ENCODE measurements at regions not wholly inside any gene's neighbourhood (a gene's known extent, or its start where the extent isn't known, plus 50 kb on each side); places are given as distances from the start of the nearest gene placed in this dataset.
"Not testable (repeated sequence)": the region's sequence is repeated elsewhere in the genome, so short reads cannot be mapped to it uniquely, and the experiment has no call there.

DNA sequence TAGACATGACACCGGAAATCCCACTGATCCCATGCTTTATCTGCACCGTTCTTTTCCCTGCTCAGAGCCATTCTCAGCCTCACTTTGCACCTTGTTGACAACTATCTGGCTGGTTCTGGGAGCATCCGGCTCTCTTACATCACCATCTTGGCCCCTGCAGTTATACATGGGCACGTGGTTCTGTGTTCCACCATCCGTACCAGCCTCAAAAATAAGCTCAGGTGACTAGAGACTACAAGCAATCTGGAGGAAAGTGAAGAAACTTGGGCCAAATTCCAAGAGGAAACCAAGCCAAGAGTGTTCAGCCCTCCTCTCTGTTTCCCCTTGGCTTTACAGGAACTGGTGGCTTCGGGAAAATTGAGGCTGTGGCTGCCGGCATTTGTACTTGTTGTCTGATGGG, 244.6 kb upstream of the ACVR2A start:
- H3K36me3 ChIP-seq, result no peaks in the 10 kb centered on the region
- H3K27ac ChIP-seq, result no peak overlapping the region
- DNase-seq (ENCODE audit: low spot score in 2 of 2), result no peak
- no peaks in the 10 kb centered on the region for H3K9me3 ChIP-seq
- WGBS, result 49% methylated on average over 7 of the region's 7 CpGs
- no peaks in the 10 kb centered on the region for H3K27me3 ChIP-seq
- H3K4me3 ChIP-seq, result no peak overlapping the region
- TF ChIP-seq EP300 (IDR thresholded peaks at IDR 0.05), result no peak
- peaks cover 7% of the 10 kb centered on the region for H3K4me1 ChIP-seq

DNA sequence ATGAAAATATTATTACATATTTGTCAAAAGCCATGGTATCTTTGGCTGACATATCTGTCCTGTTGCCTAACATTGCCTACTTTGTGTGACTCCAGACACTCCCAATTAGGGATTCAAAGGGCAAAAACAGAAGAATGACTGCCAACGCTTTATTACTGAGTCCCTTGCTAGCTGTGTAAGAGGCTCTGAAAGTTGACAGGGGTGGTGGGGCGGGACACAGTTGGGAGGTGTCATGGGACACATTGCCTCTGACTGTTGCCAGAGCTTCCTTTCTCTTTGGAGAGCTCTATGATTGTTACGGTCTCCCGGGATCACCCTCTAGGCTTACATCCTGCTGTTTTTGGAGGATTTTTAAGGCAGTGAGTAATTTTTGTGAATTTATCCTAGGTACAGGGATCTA, 249.6 kb upstream of the ACVR2A start:
- Histone ChIP-seq H3K36me3 (no peaks in the 10 kb centered on the region), H3K27ac (no peak overlapping the region), H3K4me3 (no peak overlapping the region), H3K4me1 (peaks cover 9% of the 10 kb centered on the region), H3K9me3 (no peaks in the 10 kb centered on the region), H3K27me3 (no peaks in the 10 kb centered on the region)
- TF ChIP-seq, protein P1, sequence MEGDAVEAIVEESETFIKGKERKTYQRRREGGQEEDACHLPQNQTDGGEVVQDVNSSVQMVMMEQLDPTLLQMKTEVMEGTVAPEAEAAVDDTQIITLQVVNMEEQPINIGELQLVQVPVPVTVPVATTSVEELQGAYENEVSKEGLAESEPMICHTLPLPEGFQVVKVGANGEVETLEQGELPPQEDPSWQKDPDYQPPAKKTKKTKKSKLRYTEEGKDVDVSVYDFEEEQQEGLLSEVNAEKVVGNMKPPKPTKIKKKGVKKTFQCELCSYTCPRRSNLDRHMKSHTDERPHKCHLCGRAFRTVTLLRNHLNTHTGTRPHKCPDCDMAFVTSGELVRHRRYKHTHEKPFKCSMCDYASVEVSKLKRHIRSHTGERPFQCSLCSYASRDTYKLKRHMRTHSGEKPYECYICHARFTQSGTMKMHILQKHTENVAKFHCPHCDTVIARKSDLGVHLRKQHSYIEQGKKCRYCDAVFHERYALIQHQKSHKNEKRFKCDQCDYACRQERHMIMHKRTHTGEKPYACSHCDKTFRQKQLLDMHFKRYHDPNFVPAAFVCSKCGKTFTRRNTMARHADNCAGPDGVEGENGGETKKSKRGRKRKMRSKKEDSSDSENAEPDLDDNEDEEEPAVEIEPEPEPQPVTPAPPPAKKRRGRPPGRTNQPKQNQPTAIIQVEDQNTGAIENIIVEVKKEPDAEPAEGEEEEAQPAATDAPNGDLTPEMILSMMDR (IDR thresholded peaks at IDR 0.05), result no peak
- TF ChIP-seq EP300 (IDR thresholded peaks at IDR 0.05) (no peak), POLR2A (IDR thresholded peaks at IDR 0.05) (no peak), POLR2AphosphoS5 (IDR thresholded peaks at IDR 0.05) (no peak)
- WGBS, result 79% methylated on average over 4 of the region's 4 CpGs
- DNase-seq (ENCODE audit: low spot score in 2 of 2), result no peak

DNA sequence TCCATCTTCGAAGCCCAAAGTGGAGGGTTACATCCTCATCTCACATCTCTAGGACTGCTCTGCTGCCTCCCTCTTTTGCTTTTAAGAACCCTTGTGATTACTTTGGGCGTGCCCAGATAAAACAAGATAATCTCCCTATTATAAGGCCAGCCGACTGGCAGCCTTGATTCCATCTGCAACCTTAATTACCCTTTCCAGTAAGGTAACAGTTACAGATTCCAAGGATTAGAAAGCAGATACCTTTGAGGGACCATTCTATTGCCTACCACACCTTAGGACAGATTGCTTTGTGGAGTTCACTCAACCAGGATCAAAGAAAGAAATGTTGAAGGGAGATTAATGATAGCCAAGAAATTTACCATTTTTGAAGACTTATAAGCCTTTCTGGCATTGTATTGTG, 250.8 kb upstream of the ACVR2A start:
- H3K27me3 ChIP-seq, result no peaks in the 10 kb centered on the region
- DNase-seq (ENCODE audit: low spot score in 2 of 2), result no peak
- no peak for TF ChIP-seq POLR2AphosphoS5 (IDR thresholded peaks at IDR 0.05)
- H3K4me1 ChIP-seq, result peaks cover 9% of the 10 kb centered on the region
- H3K27ac ChIP-seq, result no peak overlapping the region
- WGBS, result 58% methylated on average over 3 of the region's 3 CpGs
- no peak overlapping the region for H3K4me3 ChIP-seq
- H3K9me3 ChIP-seq, result no peaks in the 10 kb centered on the region
- no peaks in the 10 kb centered on the region for H3K36me3 ChIP-seq

DNA sequence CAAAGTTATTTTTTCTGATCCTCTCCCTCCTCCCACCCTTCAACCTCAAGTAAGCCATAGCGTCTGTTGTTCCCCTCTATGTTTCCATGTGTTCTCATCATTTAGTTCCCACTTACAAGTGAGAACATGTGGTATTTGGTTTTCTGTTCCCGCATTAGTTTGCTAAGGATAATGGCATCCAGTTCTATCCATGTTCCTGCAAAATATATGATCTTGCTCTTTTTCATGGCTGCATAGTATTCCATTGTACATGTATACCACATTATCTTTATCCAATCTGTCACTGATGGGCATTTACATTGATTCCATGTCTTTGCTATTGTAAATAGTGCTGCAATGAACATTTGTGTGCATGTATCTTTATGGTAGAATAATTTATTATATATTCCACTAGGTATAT, 252.0 kb upstream of the ACVR2A start:
- 96% methylated on average over 2 of the region's 2 CpGs for WGBS
- H3K4me1 ChIP-seq; H3K27me3 ChIP-seq; H3K9me3 ChIP-seq; H3K36me3 ChIP-seq; H3K27ac ChIP-seq; DNase-seq (ENCODE audit: low spot score in 2 of 2); H3K4me3 ChIP-seq: not testable (repeated sequence)

DNA sequence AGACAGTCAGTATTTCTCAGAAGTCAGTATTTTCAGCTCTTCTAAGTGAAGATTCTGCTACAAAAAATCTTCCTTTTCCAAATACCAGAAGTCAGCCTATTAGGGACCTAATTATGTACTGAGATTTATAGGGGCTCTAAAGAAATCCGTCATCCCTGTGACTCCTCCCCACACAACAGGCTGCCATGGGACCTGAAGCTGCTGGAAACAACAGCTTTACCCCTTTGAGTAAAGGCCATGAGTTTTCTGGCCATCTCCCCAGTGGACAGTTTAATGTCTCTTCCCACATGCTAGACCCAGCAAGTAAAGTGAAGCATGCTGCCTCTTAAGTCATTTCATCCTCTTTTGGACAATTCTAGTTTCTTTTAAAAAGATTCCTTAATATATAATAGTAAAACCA, 255.7 kb upstream of the ACVR2A start:
- TF ChIP-seq EP300 (IDR thresholded peaks at IDR 0.05) (no peak), POLR2AphosphoS5 (IDR thresholded peaks at IDR 0.05) (no peak), POLR2A (IDR thresholded peaks at IDR 0.05) (no peak)
- TF ChIP-seq, protein P1 (IDR thresholded peaks at IDR 0.05), result no peak
- H3K27ac ChIP-seq, result no peak overlapping the region
- no peaks in the 10 kb centered on the region for H3K9me3 ChIP-seq
- DNase-seq (ENCODE audit: low spot score in 2 of 2), result no peak
- 67% methylated on average over 1 of the region's 1 CpG for WGBS
- H3K36me3 ChIP-seq, result no peaks in the 10 kb centered on the region
- H3K4me3 ChIP-seq, result no peak overlapping the region
- no peaks in the 10 kb centered on the region for H3K27me3 ChIP-seq
- no peaks in the 10 kb centered on the region for H3K4me1 ChIP-seq

DNA sequence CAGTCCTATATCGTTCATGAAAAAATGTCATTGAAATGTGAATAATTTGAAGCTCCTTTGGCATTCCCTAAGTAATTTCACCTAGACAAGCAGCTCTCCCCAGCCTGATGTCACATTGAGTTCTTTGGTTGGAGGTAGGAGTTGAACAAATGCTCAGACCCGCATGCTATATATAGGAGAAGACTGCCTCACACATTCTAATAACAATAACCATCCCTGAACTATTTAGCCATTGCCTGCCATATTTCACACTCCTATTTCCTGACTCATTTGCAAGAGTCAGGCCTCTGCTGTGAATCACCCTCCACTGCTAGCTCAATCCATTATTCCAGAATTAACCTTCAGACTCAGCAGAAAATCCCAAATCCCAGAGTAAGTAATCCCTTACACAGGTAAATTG, 256.6 kb upstream of the ACVR2A start:
- H3K27ac ChIP-seq, result no peak overlapping the region
- DNase-seq (ENCODE audit: low spot score in 2 of 2), result no peak
- no peak for TF ChIP-seq EP300 (IDR thresholded peaks at IDR 0.05)
- H3K9me3 ChIP-seq, result no peaks in the 10 kb centered on the region
- H3K4me3 ChIP-seq, result no peak overlapping the region
- no peaks in the 10 kb centered on the region for H3K27me3 ChIP-seq
- WGBS, result 75% methylated on average over 2 of the region's 2 CpGs
- no peaks in the 10 kb centered on the region for H3K4me1 ChIP-seq
- H3K36me3 ChIP-seq, result no peaks in the 10 kb centered on the region

DNA sequence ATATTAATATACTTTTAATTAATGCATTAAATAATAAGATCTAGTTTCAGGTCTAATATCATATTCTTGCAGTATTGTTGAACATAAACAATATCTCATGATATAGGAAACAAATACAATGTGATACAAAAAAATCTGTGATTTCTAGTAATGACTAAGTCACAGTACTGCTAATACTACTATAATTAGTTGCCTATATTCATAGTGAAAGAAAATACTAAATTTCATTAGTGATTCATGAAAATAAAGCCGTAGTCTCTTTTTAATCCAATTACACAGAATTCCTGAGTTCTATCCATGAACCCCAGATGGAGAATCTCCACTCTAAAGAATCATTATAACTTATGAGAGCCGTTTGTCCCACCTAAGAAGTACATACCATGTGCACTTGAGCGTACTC, 266.3 kb upstream of the ACVR2A start:
- no peak overlapping the region for H3K27ac ChIP-seq
- H3K9me3 ChIP-seq, result no peaks in the 10 kb centered on the region
- 88% methylated on average over 3 of the region's 3 CpGs for WGBS
- no peak for TF ChIP-seq EP300 (IDR thresholded peaks at IDR 0.05)
- TF ChIP-seq, protein P1 (IDR thresholded peaks at IDR 0.05), result no peak
- TF ChIP-seq POLR2A (IDR thresholded peaks at IDR 0.05), result no peak
- no peak for TF ChIP-seq POLR2AphosphoS5 (IDR thresholded peaks at IDR 0.05)
- no peaks in the 10 kb centered on the region for H3K36me3 ChIP-seq
- peaks cover 5% of the 10 kb centered on the region for H3K4me1 ChIP-seq
- H3K4me3 ChIP-seq, result no peak overlapping the region
- no peak for DNase-seq (ENCODE audit: low spot score in 2 of 2)
- no peaks in the 10 kb centered on the region for H3K27me3 ChIP-seq

All from suprapubic skin (tissue), 4 donors.